ENCODE measurements at regions not wholly inside any gene's neighbourhood (a gene's known extent, or its start where the extent isn't known, plus 50 kb on each side); places are given as distances from the start of the nearest gene placed in this dataset.

DNA sequence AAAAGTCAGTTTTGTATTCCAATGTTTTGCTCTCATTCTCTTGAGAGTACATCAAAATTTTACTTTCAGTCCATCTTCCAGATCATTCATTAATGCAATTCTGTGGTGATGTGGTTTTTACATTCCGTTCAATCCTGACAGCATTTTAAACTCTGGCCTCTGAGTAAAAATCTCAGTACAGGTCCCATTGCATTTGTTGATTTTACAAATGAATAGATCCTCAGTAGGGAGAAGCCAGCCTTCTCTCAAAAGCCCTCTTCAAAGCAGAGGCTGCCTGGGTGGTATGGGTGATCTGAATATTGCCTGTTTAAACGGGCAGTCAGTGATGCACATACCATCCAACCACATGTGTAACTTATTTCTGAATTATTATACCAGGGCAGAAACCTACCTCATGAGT lies 72.5 kb upstream of the TSC22D2 start:
- H3K27ac Mint-ChIP-seq (ENCODE audit: low read depth, unreplicated experiment): no peak overlapping the region
- no peaks in the 10 kb centered on the region for H3K27me3 Mint-ChIP-seq (ENCODE audit: insufficient read depth, unreplicated experiment)
- peaks cover 14% of the 10 kb centered on the region for H3K9me3 Mint-ChIP-seq (ENCODE audit: unreplicated experiment)
- H3K4me3 Mint-ChIP-seq (ENCODE audit: unreplicated experiment): no peak overlapping the region
- DNase-seq (ENCODE audit: unreplicated experiment): no peak
- BruUV-seq (replicated peaks): no TSS peak
- no peaks in the 10 kb centered on the region for H3K36me3 Mint-ChIP-seq (ENCODE audit: insufficient read depth, unreplicated experiment)
- TF ChIP-seq, protein P1, sequence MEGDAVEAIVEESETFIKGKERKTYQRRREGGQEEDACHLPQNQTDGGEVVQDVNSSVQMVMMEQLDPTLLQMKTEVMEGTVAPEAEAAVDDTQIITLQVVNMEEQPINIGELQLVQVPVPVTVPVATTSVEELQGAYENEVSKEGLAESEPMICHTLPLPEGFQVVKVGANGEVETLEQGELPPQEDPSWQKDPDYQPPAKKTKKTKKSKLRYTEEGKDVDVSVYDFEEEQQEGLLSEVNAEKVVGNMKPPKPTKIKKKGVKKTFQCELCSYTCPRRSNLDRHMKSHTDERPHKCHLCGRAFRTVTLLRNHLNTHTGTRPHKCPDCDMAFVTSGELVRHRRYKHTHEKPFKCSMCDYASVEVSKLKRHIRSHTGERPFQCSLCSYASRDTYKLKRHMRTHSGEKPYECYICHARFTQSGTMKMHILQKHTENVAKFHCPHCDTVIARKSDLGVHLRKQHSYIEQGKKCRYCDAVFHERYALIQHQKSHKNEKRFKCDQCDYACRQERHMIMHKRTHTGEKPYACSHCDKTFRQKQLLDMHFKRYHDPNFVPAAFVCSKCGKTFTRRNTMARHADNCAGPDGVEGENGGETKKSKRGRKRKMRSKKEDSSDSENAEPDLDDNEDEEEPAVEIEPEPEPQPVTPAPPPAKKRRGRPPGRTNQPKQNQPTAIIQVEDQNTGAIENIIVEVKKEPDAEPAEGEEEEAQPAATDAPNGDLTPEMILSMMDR (IDR thresholded peaks at IDR 0.05; ENCODE audit: unreplicated experiment): no peak
- ChIA-PET CTCF (interaction anchor here (0.6 to 1.1 kb wide), 2 partner anchors 10 to 32 kb away, joined by 3 to 8 read pairs; no protein-coding TSS in a partner anchor), POLR2A (interaction anchor here (1.5 kb wide), 2 partner anchors 9 to 16 kb away, joined by 5 read pairs; no protein-coding TSS in a partner anchor)
- H3K4me1 Mint-ChIP-seq (ENCODE audit: insufficient read depth, unreplicated experiment): no peaks in the 10 kb centered on the region
- intact Hi-C loops (cut with micrococcal nuclease): no loop called here

- no TSS peak for BruUV-seq (replicated peaks)
- intact Hi-C loops (cut with micrococcal nuclease): no loop called here
- H3K36me3 Mint-ChIP-seq (ENCODE audit: insufficient read depth, unreplicated experiment): no peaks in the 10 kb centered on the region
- H3K27me3 Mint-ChIP-seq (ENCODE audit: insufficient read depth, unreplicated experiment): no peaks in the 10 kb centered on the region
- DNase-seq (ENCODE audit: unreplicated experiment): no peak
- no peak overlapping the region for H3K27ac Mint-ChIP-seq (ENCODE audit: low read depth, unreplicated experiment)
- TF ChIP-seq, protein P1 (IDR thresholded peaks at IDR 0.05; ENCODE audit: unreplicated experiment): no peak
- H3K4me1 Mint-ChIP-seq (ENCODE audit: insufficient read depth, unreplicated experiment): no peaks in the 10 kb centered on the region
- POLR2A ChIA-PET: interaction anchor here (0.9 to 1.5 kb wide), 3 partner anchors 10 to 73 kb away, joined by 5 to 7 read pairs (median 5); partner anchors contain the start of gene TSC22D2
- CTCF ChIA-PET: interaction anchor here (1.1 kb wide), 1 partner anchor 33 kb away, joined by 3 read pairs; no protein-coding TSS in a partner anchor
- no peak overlapping the region for H3K4me3 Mint-ChIP-seq (ENCODE audit: unreplicated experiment)
- H3K9me3 Mint-ChIP-seq (ENCODE audit: unreplicated experiment): peaks cover 14% of the 10 kb centered on the region
Observed at GRCh38 chr3:150334974-150335373, 73.1 kb upstream of the TSC22D2 start.

- TF ChIP-seq, protein P1 (IDR thresholded peaks at IDR 0.05; ENCODE audit: unreplicated experiment): no peak
- Mint-ChIP-seq H3K27me3 (ENCODE audit: insufficient read depth, unreplicated experiment) (no peaks in the 10 kb centered on the region), H3K36me3 (ENCODE audit: insufficient read depth, unreplicated experiment) (no peaks in the 10 kb centered on the region), H3K27ac (ENCODE audit: low read depth, unreplicated experiment) (no peak overlapping the region), H3K4me1 (ENCODE audit: insufficient read depth, unreplicated experiment) (no peaks in the 10 kb centered on the region), H3K4me3 (ENCODE audit: unreplicated experiment) (no peak overlapping the region), H3K9me3 (ENCODE audit: unreplicated experiment) (peaks cover 9% of the 10 kb centered on the region)
- ChIA-PET POLR2A (interaction anchor here (1.5 to 1.9 kb wide), 3 partner anchors 11 to 14 kb away, joined by 6 to 8 read pairs (median 6); no protein-coding TSS in a partner anchor), CTCF (interaction anchor here (1.5 kb wide), 1 partner anchor 13 kb away, joined by 5 read pairs; no protein-coding TSS in a partner anchor)
- no peak for DNase-seq (ENCODE audit: unreplicated experiment)
- intact Hi-C loops (cut with micrococcal nuclease): no loop called here
- BruUV-seq (replicated peaks): no TSS peak
Observed at GRCh38 chr3:150333477-150333876, 74.6 kb upstream of the TSC22D2 start.

- ChIA-PET CTCF (interaction anchor here (1.0 to 1.5 kb wide), 2 partner anchors 12 to 78 kb away, joined by 5 to 7 read pairs; no protein-coding TSS in a partner anchor), POLR2A (interaction anchor here (1.7 to 1.9 kb wide), 2 partner anchors 13 to 16 kb away, joined by 6 to 8 read pairs; no protein-coding TSS in a partner anchor)
- H3K27ac Mint-ChIP-seq (ENCODE audit: low read depth, unreplicated experiment): no peak overlapping the region
- no TSS peak for BruUV-seq (replicated peaks)
- H3K4me1 Mint-ChIP-seq (ENCODE audit: insufficient read depth, unreplicated experiment): no peaks in the 10 kb centered on the region
- no peaks in the 10 kb centered on the region for H3K36me3 Mint-ChIP-seq (ENCODE audit: insufficient read depth, unreplicated experiment)
- TF ChIP-seq, protein P1 (IDR thresholded peaks at IDR 0.05; ENCODE audit: unreplicated experiment): no peak
- no peaks in the 10 kb centered on the region for H3K9me3 Mint-ChIP-seq (ENCODE audit: unreplicated experiment)
- H3K27me3 Mint-ChIP-seq (ENCODE audit: insufficient read depth, unreplicated experiment): no peaks in the 10 kb centered on the region
- intact Hi-C loops (cut with micrococcal nuclease): no loop called here
- no peak for DNase-seq (ENCODE audit: unreplicated experiment)
- H3K4me3 Mint-ChIP-seq (ENCODE audit: unreplicated experiment): no peak overlapping the region
Observed at GRCh38 chr3:150331978-150332568, 76.0 kb upstream of the TSC22D2 start.
